A673 (cell line): ENCODE measurements at regions not wholly inside any gene's neighbourhood (a gene's known extent, or its start where the extent isn't known, plus 50 kb on each side); places are given as distances from the start of the nearest gene placed in this dataset.

Experiments
- BruUV-seq: library from RNA; stranded (reverse); fragments of 400-500 nt; replicated peaks from 2 replicates; lab custom pipeline; 2021; lab: Mats Ljungman, UMichigan
- CTCF ChIA-PET: fragments of 300-600 bp; sonication (Branson Sonifier 250); formaldehyde crosslinking; loops from one replicate; lab custom pipeline; 2022; ENCODE audit warnings: antibody characterized with exemption; lab: Charles Lee
- POLR2A ChIA-PET: fragments of 300-600 bp; sonication (Branson Sonifier 250); formaldehyde crosslinking; loops from one replicate; lab custom pipeline; 2022; ENCODE audit warnings: antibody characterized with exemption; ENCODE audit not compliant: low non-redundant PET; lab: Charles Lee
- DNase-seq: peaks from one replicate; pipeline ENCODE4 v3.0.0-alpha.2; 2015; ENCODE audit warnings: low spot score
- H3K27ac ChIP-seq: fragments of 200-600 bp; sonication (generic); 2 replicates; pipeline ENCODE4 v1.5.1; 2016; ENCODE audit warnings: mixed run types, low read depth, mild to moderate bottlenecking, mixed read lengths, antibody characterized with exemption, low read length; ENCODE audit not compliant: poor library complexity, severe bottlenecking
- H3K27me3 ChIP-seq: fragments of 200-600 bp; sonication (generic); replicated peaks from 2 replicates; pipeline ENCODE4 v1.6.1; 2017; ENCODE audit warnings: mixed run types, low read depth, mild to moderate bottlenecking, mixed read lengths, antibody characterized with exemption, low read length; ENCODE audit not compliant: insufficient read depth, poor library complexity
- H3K36me3 ChIP-seq: fragments of 200-600 bp; sonication (generic); 2 replicates; pipeline ENCODE4 v1.6.1; 2016; ENCODE audit warnings: mixed run types, mild to moderate bottlenecking, mixed read lengths, antibody characterized with exemption, low read length; ENCODE audit not compliant: insufficient read depth, poor library complexity, severe bottlenecking
- H3K4me1 ChIP-seq: fragments of 200-600 bp; sonication (generic); 2 replicates; pipeline ENCODE4 v1.6.1; 2017; ENCODE audit warnings: mixed run types, mild to moderate bottlenecking, mixed read lengths, antibody characterized with exemption, low read length; ENCODE audit not compliant: insufficient read depth, poor library complexity, severe bottlenecking
- H3K4me3 ChIP-seq: fragments of 200-600 bp; sonication (generic); 2 replicates; pipeline ENCODE4 v1.5.1; 2016; ENCODE audit warnings: low read depth, mixed run types, mild to moderate bottlenecking, mixed read lengths, low read length; ENCODE audit not compliant: poor library complexity, severe bottlenecking
- H3K9me3 ChIP-seq: fragments of 200-600 bp; sonication (generic); 2 replicates; pipeline ENCODE4 v1.6.1; 2016; ENCODE audit warnings: mixed run types, low read depth, mild to moderate bottlenecking, mixed read lengths, antibody characterized with exemption, low read length; ENCODE audit not compliant: poor library complexity, severe bottlenecking
- EZH2 ChIP-seq: fragments of 200-600 bp; sonication (generic); IDR thresholded peaks from 2 replicates; pipeline ENCODE4 v1.6.1; 2017; ENCODE audit warnings: borderline replicate concordance, low read depth, mild to moderate bottlenecking, mixed read lengths, antibody characterized with exemption, low read length; ENCODE audit not compliant: poor library complexity, severe bottlenecking
- intact Hi-C: fragments of 100-400 bp; cut with micrococcal nuclease; formaldehyde crosslinking; loops from one replicate; pipeline ENCODE4 v1.10.0; 2022; ENCODE audit not compliant: unreplicated experiment
- TF ChIP-seq, protein P1 (sequence below): fragments of 300-800, 200-600 bp; sonication (generic); conservative IDR thresholded peaks from 2 replicates; pipeline ENCODE4 v1.5.1; 2017; ENCODE audit warnings: low read depth, mild to moderate bottlenecking, antibody characterized with exemption, low read length, moderate library complexity, mixed read lengths

DNA sequence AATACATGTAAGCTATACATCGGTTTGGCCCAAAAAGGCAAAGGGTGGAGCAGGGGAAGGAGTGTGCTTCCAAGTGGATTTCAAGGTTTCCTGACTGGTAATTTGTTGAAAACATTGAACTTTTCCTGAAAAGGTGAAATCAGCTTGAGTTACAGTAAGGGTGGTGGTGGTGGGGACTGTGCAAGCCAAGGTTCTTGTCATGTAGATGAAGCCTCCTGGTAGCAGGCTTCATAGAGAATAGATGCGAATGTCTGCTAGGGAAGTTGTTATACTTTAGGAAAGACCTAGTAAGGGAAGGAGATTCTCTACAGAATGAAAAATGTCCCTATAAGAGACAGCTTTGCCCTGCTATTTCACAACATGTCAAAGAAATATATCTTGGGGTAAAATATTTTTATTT is 528.2 kb upstream of the CBLB start:
- Histone ChIP-seq H3K4me3 (no peak overlapping the region), H3K4me1 (peaks cover 4% of the 10 kb centered on the region), H3K27me3 (no peaks in the 10 kb centered on the region), H3K36me3 (no peaks in the 10 kb centered on the region), H3K27ac (no peak overlapping the region), H3K9me3 (no peaks in the 10 kb centered on the region)
- BruUV-seq = no TSS peak
- POLR2A ChIA-PET = no interaction called here
- no peak for DNase-seq
- CTCF ChIA-PET = no interaction called here
- intact Hi-C loops = no loop called here
- TF ChIP-seq, protein P1, sequence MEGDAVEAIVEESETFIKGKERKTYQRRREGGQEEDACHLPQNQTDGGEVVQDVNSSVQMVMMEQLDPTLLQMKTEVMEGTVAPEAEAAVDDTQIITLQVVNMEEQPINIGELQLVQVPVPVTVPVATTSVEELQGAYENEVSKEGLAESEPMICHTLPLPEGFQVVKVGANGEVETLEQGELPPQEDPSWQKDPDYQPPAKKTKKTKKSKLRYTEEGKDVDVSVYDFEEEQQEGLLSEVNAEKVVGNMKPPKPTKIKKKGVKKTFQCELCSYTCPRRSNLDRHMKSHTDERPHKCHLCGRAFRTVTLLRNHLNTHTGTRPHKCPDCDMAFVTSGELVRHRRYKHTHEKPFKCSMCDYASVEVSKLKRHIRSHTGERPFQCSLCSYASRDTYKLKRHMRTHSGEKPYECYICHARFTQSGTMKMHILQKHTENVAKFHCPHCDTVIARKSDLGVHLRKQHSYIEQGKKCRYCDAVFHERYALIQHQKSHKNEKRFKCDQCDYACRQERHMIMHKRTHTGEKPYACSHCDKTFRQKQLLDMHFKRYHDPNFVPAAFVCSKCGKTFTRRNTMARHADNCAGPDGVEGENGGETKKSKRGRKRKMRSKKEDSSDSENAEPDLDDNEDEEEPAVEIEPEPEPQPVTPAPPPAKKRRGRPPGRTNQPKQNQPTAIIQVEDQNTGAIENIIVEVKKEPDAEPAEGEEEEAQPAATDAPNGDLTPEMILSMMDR = no peak
- no peak for TF ChIP-seq EZH2

DNA sequence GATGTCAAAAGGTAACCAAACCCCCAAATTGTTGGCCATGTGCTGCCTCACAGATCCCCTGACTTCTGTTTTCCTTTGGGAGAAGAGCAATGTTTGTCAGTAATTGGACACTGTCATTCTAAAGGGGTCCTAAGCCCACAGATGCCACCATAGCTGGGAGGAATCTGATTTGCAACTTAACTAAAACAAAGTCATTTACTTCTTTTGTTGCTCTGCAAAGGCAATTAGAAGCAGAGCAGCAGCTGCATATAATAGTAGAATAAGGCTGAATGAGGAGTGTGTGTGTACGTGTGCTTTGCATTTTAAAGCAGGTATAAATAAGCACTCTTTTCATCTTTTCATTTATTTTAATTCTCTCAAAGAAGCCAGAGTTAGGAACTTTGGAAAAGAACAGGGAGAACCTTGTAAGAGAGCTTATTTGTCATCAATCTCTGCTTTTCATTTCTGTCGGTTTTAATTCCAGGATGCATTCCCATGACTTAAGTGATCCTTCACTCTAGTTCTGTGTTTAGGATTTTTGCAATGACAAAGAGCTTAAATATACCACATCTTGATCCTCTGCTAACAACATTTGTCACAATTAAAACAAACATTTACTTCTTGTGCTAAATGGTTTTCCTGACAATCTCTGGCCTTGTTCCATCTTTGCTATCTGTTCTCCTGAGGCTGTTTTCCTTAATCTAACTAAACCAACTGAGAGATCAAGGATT is 530.2 kb upstream of the CBLB start:
- no peaks in the 10 kb centered on the region for H3K36me3 ChIP-seq
- no peaks in the 10 kb centered on the region for H3K9me3 ChIP-seq
- no peak for DNase-seq
- H3K4me1 ChIP-seq = peaks cover 4% of the 10 kb centered on the region
- POLR2A ChIA-PET = no interaction called here
- TF ChIP-seq, protein P1 = no peak
- no peak for TF ChIP-seq EZH2
- CTCF ChIA-PET = no interaction called here
- H3K27me3 ChIP-seq = no peaks in the 10 kb centered on the region
- no TSS peak for BruUV-seq
- intact Hi-C loops = no loop called here
- no peak overlapping the region for H3K27ac ChIP-seq
- no peak overlapping the region for H3K4me3 ChIP-seq

DNA sequence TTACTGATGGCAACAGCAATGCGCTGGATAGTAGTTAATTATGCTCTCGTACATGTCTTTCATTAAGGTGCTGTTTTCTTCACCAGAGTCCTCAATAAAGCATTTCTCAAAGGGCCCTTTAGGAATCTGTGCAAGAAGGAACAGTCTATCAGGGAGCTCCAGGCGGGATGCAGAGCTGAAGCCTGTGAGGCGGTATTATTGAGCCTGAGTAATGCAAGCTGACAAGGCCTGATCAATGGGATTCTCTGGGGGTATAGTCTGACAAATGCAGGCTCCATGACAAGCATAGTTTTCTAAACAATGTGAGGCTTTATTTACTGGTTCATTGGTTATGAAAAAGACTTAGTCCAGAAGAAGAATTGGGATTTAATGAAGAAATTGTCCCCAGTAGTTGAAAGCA is 530.9 kb upstream of the CBLB start:
- Histone ChIP-seq H3K4me1 (peaks cover 4% of the 10 kb centered on the region), H3K9me3 (no peaks in the 10 kb centered on the region), H3K36me3 (no peaks in the 10 kb centered on the region), H3K27me3 (no peaks in the 10 kb centered on the region), H3K4me3 (no peak overlapping the region), H3K27ac (no peak overlapping the region)
- intact Hi-C loops = no loop called here
- ChIA-PET CTCF (no interaction called here), POLR2A (no interaction called here)
- BruUV-seq = no TSS peak
- DNase-seq = no peak
- TF ChIP-seq, protein P1 = no peak
- no peak for TF ChIP-seq EZH2
